Trophoblast cell (in vitro differentiated cells and primary cell): ENCODE measurements at regions not wholly inside any gene's neighbourhood (a gene's known extent, or its start where the extent isn't known, plus 50 kb on each side); places are given as distances from the start of the nearest gene placed in this dataset.

Experiments used
- DNase-seq, 2 donors: peaks; one replicate each; pipeline ENCODE4 v3.0.0-alpha.2; 2016
- H2AFZ ChIP-seq: 2 replicates; pipeline ENCODE4 v1.6.1; 2013; ENCODE audit warnings: low read length, moderate library complexity, mild to moderate bottlenecking; ENCODE audit not compliant: insufficient read depth, poor library complexity
- H2AK5ac ChIP-seq: 2 replicates; pipeline ENCODE4 v1.6.1; 2013; ENCODE audit warnings: mild to moderate bottlenecking, low read length
- H2BK120ac ChIP-seq: 2 replicates; pipeline ENCODE4 v1.6.1; 2013; ENCODE audit warnings: low read length, mild to moderate bottlenecking, moderate library complexity; ENCODE audit not compliant: insufficient read depth, poor library complexity
- H2BK12ac ChIP-seq: 2 replicates; pipeline ENCODE4 v1.6.1; 2013; ENCODE audit warnings: mild to moderate bottlenecking, low read length, moderate library complexity
- H2BK5ac ChIP-seq: 2 replicates; pipeline ENCODE4 v1.6.1; 2013; ENCODE audit warnings: low read length, low read depth, moderate library complexity, mild to moderate bottlenecking; ENCODE audit not compliant: poor library complexity
- H3K14ac ChIP-seq: 2 replicates; pipeline ENCODE4 v1.6.1; 2013; ENCODE audit warnings: mild to moderate bottlenecking, low read length
- H3K18ac ChIP-seq: 2 replicates; pipeline ENCODE4 v1.6.1; 2013; ENCODE audit warnings: mild to moderate bottlenecking, low read length
- H3K23ac ChIP-seq: 2 replicates; pipeline ENCODE4 v1.6.1; 2013; ENCODE audit warnings: low read length
- H3K27ac ChIP-seq: 2 replicates; pipeline ENCODE4 v1.5.1; 2013; ENCODE audit warnings: low read depth, mild to moderate bottlenecking, inconsistent platforms, low read length, moderate library complexity
- H3K27me3 ChIP-seq: 2 replicates; pipeline ENCODE4 v1.6.1; 2013; ENCODE audit warnings: inconsistent platforms, mild to moderate bottlenecking, low read length, moderate library complexity; ENCODE audit not compliant: insufficient read depth
- H3K36me3 ChIP-seq, 2 experiments: 1 replicate in 1 of 2; 2 replicates in 1 of 2; pipeline ENCODE4 v1.6.1; 2013; ENCODE audit warnings: low read length in 2 of 2, mild to moderate bottlenecking in 2 of 2, moderate library complexity in 1 of 2; ENCODE audit not compliant: insufficient read depth in 2 of 2, control insufficient read depth in 1 of 2
- H3K4ac ChIP-seq: 2 replicates; pipeline ENCODE4 v1.6.1; 2013; ENCODE audit warnings: low read depth, mild to moderate bottlenecking, low read length, moderate library complexity
- H3K4me1 ChIP-seq, 2 experiments: 1 replicate in 1 of 2; 2 replicates in 1 of 2; pipeline ENCODE4 v1.6.1; 2013; ENCODE audit warnings: low read length in 2 of 2, mild to moderate bottlenecking in 2 of 2, moderate library complexity in 1 of 2; ENCODE audit not compliant: insufficient read depth in 2 of 2, control insufficient read depth in 1 of 2
- H3K4me2 ChIP-seq: 2 replicates; pipeline ENCODE4 v1.6.1; 2013; ENCODE audit warnings: inconsistent platforms, mild to moderate bottlenecking, low read length, moderate library complexity
- H3K4me3 ChIP-seq: 2 replicates; pipeline ENCODE4 v1.5.1; 2013; ENCODE audit warnings: mild to moderate bottlenecking, low read depth, low read length, inconsistent platforms
- H3K79me1 ChIP-seq: one replicate; pipeline ENCODE4 v1.6.1; 2013; ENCODE audit warnings: low read length
- H3K79me2 ChIP-seq: 2 replicates; pipeline ENCODE4 v1.6.1; 2013; ENCODE audit warnings: low read length, mild to moderate bottlenecking; ENCODE audit not compliant: control insufficient read depth, insufficient read depth, poor library complexity
- H3K9ac ChIP-seq: 2 replicates; pipeline ENCODE4 v1.6.1; 2013; ENCODE audit warnings: mild to moderate bottlenecking, low read length
- H3K9me3 ChIP-seq: 2 replicates; pipeline ENCODE4 v1.6.1; 2013; ENCODE audit warnings: low read depth, mild to moderate bottlenecking, control low read depth, inconsistent platforms, low read length; ENCODE audit not compliant: insufficient read depth
- H4K12ac ChIP-seq: 2 replicates; pipeline ENCODE4 v1.6.1; 2013; ENCODE audit warnings: low read depth, mild to moderate bottlenecking, low read length, moderate library complexity
- H4K8ac ChIP-seq: 2 replicates; pipeline ENCODE4 v1.6.1; 2013; ENCODE audit warnings: low read depth, mild to moderate bottlenecking, low read length, moderate library complexity
- H4K91ac ChIP-seq: one replicate; pipeline ENCODE4 v1.6.1; 2013; ENCODE audit warnings: low read depth, mild to moderate bottlenecking, low read length, moderate library complexity
- WGBS: extraction: QIAGEN DNeasy Blood & Tissue Kit; methylation state at CpG from one replicate; pipeline ENCODE4 v1.1.7; 2013; ENCODE audit warnings: missing lambda C conversion rate; ENCODE audit not compliant: insufficient read length, insufficient coverage; ENCODE audit errors: extremely low coverage; 5-methylcytosine and 5-hydroxymethylcytosine counted together

DNA sequence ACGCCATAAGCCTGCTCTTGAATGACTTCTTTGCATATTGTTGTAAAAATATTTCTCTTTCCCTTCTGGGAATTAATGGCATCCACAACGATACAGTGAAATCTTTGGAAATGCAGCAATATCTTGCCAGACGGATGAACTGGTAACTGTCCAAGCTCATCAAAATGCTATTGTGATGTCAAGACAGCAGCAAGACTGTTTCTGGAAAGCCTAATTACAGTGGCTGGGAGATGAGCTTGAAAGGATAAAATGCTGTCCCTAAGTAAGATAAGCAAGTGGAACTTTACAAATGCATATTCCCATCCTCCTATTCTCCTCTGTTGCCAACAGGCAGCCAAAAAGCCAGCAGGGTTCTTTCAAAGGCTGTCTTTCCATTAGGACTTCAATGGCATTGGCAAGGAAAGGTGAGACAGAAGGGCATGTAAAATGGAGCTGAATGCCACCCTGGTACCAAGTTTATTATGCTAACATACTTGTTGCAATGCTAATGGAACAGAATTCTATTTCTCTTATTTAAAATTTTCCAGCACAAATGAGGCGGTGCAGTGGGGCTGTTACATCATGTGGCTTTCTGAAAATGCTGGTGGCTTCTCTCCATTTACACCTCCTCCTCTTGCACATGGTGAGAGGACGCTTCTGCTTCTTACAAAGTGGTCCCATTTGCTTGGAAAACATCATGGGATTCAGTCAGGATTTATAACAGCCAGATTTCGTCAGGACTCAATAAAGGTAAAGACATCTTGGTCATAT, 178.3 kb upstream of the PTER start:
- Histone ChIP-seq H3K27me3 (no peaks in the 10 kb centered on the region), H3K4me2 (no peak overlapping the region), H2BK5ac (no peak overlapping the region), H4K12ac (no peak overlapping the region), H3K4ac (no peak overlapping the region), H2AK5ac (no peak overlapping the region), H2AFZ (no peak overlapping the region), H3K4me1 (peaks cover 0 to 3% of the 10 kb centered on the region in 2 experiments), H3K27ac (no peak overlapping the region), H3K18ac (no peak overlapping the region), H3K79me1 (no peaks in the 10 kb centered on the region), H3K9ac (no peak overlapping the region), H2BK12ac (no peak overlapping the region), H3K4me3 (no peak overlapping the region), H3K79me2 (no peaks in the 10 kb centered on the region), H3K9me3 (no peaks in the 10 kb centered on the region), H3K14ac (no peak overlapping the region), H2BK120ac (no peak overlapping the region), H3K23ac (no peak overlapping the region), H4K91ac (no peak overlapping the region), H4K8ac (no peak overlapping the region), H3K36me3 (no peaks in the 10 kb centered on the region)
- no peak for DNase-seq
- WGBS: no CpG with 5 or more reads among the region's 6 CpGs

DNA sequence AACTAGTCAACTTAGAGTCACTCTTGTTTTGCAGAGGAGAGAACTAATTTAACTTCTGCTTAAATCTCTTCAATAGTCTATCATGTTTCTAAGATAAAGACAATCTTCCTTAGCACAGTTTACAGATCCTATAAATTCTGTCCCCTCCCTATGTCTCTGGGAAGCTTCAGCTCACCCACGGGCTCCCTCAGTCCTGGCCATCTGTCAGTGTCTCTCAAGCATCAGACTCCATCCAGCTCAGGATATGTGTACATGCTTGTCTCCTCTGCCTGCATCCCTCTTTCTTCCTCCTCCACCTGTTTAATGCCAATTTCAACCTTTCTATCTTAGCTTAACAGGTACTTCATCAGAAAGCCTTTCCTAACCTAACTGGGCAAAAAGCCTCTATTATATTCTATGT, 177.1 kb upstream of the PTER start:
- no peak for DNase-seq
- Histone ChIP-seq H3K9ac (no peak overlapping the region), H3K79me2 (no peaks in the 10 kb centered on the region), H3K4me1 (peaks cover 0 to 3% of the 10 kb centered on the region in 2 experiments), H2BK12ac (no peak overlapping the region), H4K12ac (no peak overlapping the region), H3K36me3 (no peaks in the 10 kb centered on the region), H2AFZ (no peak overlapping the region), H4K91ac (no peak overlapping the region), H3K23ac (no peak overlapping the region), H3K27me3 (no peaks in the 10 kb centered on the region), H3K18ac (no peak overlapping the region), H3K4ac (no peak overlapping the region), H3K79me1 (no peaks in the 10 kb centered on the region), H3K14ac (no peak overlapping the region), H2BK120ac (no peak overlapping the region), H3K9me3 (no peaks in the 10 kb centered on the region), H3K4me2 (no peak overlapping the region), H3K27ac (no peak overlapping the region), H4K8ac (no peak overlapping the region), H2BK5ac (no peak overlapping the region), H3K4me3 (no peak overlapping the region), H2AK5ac (no peak overlapping the region)
- WGBS: no CpG with 5 or more reads among the region's 1 CpG

DNA sequence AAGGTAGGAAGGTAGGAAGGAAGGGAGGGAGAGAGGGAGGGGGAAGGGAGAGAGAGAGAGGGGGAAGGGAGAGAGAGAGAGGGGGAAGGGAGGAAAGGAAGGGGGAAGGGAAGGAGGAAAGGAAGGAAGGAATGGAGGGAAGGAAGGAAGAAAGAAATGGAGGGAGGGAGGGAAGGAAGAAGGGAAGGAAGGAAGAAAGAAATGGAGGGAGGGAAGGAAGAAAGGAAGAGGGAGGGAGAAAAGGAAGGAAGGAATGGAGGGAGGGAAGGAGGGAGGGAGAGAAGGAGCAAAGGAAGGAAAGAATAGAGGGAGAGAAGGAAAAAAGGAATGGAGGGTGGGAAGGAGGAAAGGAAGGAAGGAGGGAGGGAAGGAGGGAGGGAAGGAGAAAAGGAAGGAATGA, 176.4 kb upstream of the PTER start:
- Histone ChIP-seq H2BK120ac (no peak overlapping the region), H2AFZ (no peak overlapping the region), H4K8ac (no peak overlapping the region), H3K79me1 (no peaks in the 10 kb centered on the region), H3K27me3 (no peaks in the 10 kb centered on the region), H3K4me3 (no peak overlapping the region), H3K4ac (no peak overlapping the region), H3K36me3 (no peaks in the 10 kb centered on the region), H3K18ac (no peak overlapping the region), H2BK12ac (no peak overlapping the region), H2AK5ac (no peak overlapping the region), H3K23ac (no peak overlapping the region), H4K91ac (no peak overlapping the region), H4K12ac (no peak overlapping the region), H3K79me2 (no peaks in the 10 kb centered on the region), H3K27ac (no peak overlapping the region), H3K14ac (no peak overlapping the region), H3K9me3 (no peaks in the 10 kb centered on the region), H2BK5ac (no peak overlapping the region), H3K4me1 (peaks cover 0 to 3% of the 10 kb centered on the region in 2 experiments), H3K9ac (no peak overlapping the region), H3K4me2 (no peak overlapping the region)
- DNase-seq: no peak

DNA sequence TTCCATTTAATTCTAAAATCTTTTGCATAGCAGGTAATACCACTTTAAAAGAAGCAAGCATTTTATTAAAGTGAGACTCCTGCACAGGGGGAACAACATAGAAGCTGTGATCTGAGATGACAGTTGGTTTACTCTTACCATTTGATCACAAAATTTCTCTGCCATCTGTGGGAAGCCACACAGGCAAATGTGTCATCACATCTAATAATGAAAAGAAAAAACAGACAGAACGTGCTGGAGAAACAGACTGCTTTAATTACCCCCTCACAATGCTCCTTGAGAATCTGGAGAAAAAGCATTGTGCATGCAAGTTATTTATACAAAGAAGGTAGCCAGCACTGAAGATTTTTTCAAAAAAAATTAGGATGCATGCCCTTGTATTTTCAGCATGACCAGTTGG, 165.2 kb upstream of the PTER start:
- WGBS: no CpG with 5 or more reads among the region's 1 CpG
- Histone ChIP-seq H3K18ac (no peak overlapping the region), H3K79me2 (no peaks in the 10 kb centered on the region)

More for the DNA sequence above, 165.2 kb upstream of the PTER start:
- H3K4me3 ChIP-seq: no peak overlapping the region
- no peaks in the 10 kb centered on the region for H3K79me1 ChIP-seq
- H3K27me3 ChIP-seq: no peaks in the 10 kb centered on the region
- DNase-seq: no peak
- no peak overlapping the region for H2AK5ac ChIP-seq
- H2BK5ac ChIP-seq: no peak overlapping the region
- no peaks in the 10 kb centered on the region for H3K9me3 ChIP-seq
- no peaks in the 10 kb centered on the region for H3K4me1 ChIP-seq
- no peak overlapping the region for H3K27ac ChIP-seq
- H4K8ac ChIP-seq: no peak overlapping the region
- no peaks in the 10 kb centered on the region for H3K36me3 ChIP-seq
- H3K4ac ChIP-seq: no peak overlapping the region
- no peak overlapping the region for H3K14ac ChIP-seq
- H4K12ac ChIP-seq: no peak overlapping the region
- H2BK120ac ChIP-seq: no peak overlapping the region
- no peak overlapping the region for H4K91ac ChIP-seq
- no peak overlapping the region for H3K4me2 ChIP-seq
- H2AFZ ChIP-seq: no peak overlapping the region
- no peak overlapping the region for H2BK12ac ChIP-seq
- H3K23ac ChIP-seq: no peak overlapping the region
- H3K9ac ChIP-seq: no peak overlapping the region
